ENCODE measurements at regions not wholly inside any gene's neighbourhood (a gene's known extent, or its start where the extent isn't known, plus 50 kb on each side); places are given as distances from the start of the nearest gene placed in this dataset.

DNA sequence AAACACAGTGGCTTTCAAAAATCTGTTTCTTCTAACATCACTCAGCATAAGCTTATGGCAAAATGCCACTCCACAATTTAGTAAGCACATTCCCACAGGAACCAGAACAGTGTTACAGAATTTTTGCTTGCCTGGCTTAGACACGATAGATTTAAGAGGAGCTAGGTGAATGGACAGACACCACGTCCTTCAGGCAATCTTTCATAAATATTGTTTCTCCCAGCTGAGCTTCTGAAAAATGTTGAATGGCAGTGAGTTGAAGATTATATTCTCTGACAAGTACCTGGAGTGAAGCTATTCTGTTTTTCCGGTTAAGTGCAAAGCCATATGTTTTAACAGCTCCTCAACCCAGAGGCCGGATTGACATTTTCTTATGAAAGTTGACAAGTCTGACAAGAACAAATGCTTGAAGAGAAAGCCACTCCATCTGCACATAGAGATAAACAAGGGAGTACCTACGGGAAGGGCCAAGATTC lies 102.0 kb downstream of the FSCB start:
- Histone ChIP-seq H3K18ac (ENCODE audit: low read depth in 1 of 2, low read length in 2 of 2) (no peak overlapping the region), H2BK15ac (ENCODE audit: low read depth, poor library complexity, severe bottlenecking) (no peak overlapping the region), H3K9ac (ENCODE audit: low read length) (no peak overlapping the region), H3K27ac (ENCODE audit: low read length, poor library complexity, severe bottlenecking) (no peak overlapping the region), H3K23ac (ENCODE audit: low read length in 2 of 2) (no peak overlapping the region), H3K4ac (ENCODE audit: low read depth in 1 of 2, low read length in 2 of 2) (no peak overlapping the region), H3K14ac (ENCODE audit: low read length in 2 of 2) (no peak overlapping the region), H2BK120ac (ENCODE audit: low read depth, low read length) (no peak overlapping the region), H2BK5ac (ENCODE audit: low read depth, low read length, poor library complexity, severe bottlenecking) (no peak overlapping the region), H2AFZ (ENCODE audit: low read depth, low read length) (no peak overlapping the region), H2BK12ac (ENCODE audit: low read length in 2 of 2) (no peak overlapping the region), H3K9me3 (ENCODE audit: control insufficient read depth, low read length) (no peaks in the 10 kb centered on the region), H4K8ac (ENCODE audit: low read length) (no peak overlapping the region), H3K4me3 (ENCODE audit: insufficient read depth in 1 of 2, low read depth in 1 of 2, low read length in 2 of 2) (no peak overlapping the region), H3K79me1 (replicated peaks; ENCODE audit: low read length, poor library complexity, severe bottlenecking) (no peaks in the 10 kb centered on the region), H3K4me2 (ENCODE audit: low read length, poor library complexity, severe bottlenecking) (no peak overlapping the region), H3K36me3 (ENCODE audit: control insufficient read depth in 1 of 2, insufficient read depth in 2 of 2, low read depth in 1 of 2, low read length in 2 of 2) (no peaks in the 10 kb centered on the region), H3K27me3 (ENCODE audit: control insufficient read depth in 1 of 2, insufficient read depth in 1 of 2, low read length in 2 of 2) (no peaks in the 10 kb centered on the region), H4K91ac (ENCODE audit: low read length) (no peak overlapping the region), H2AK5ac (ENCODE audit: low read length, severe bottlenecking) (no peak overlapping the region), H3K4me1 (ENCODE audit: control insufficient read depth, insufficient read depth, low read depth, low read length) (no peaks in the 10 kb centered on the region)
- WGBS: 90% methylated on average over 5 of the region's 5 CpGs
- DNase-seq: no peak

DNA sequence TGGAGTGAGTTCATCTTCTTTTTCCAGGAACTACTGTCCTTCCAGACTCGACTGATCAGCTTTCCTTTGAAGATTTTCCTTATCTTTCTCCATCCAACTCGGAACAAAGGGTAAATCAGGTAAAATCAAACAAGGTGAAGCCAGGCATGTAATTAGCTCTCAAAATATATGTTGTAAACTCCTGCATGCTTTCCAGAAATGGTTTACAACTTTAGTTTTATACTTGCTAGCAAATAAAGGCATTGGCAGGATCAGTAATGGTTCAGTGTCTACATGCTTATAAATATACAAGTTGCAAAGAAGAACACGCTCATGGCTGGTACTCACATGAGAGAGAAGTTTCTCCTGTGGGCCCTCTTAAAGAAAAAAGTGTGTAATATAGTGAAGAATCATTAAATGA lies 102.5 kb downstream of the FSCB start:
- Histone ChIP-seq H3K9me3 (ENCODE audit: control insufficient read depth, low read length) (no peaks in the 10 kb centered on the region), H3K4me3 (ENCODE audit: insufficient read depth in 1 of 2, low read depth in 1 of 2, low read length in 2 of 2) (no peak overlapping the region), H2BK15ac (ENCODE audit: low read depth, poor library complexity, severe bottlenecking) (no peak overlapping the region), H3K27ac (ENCODE audit: low read length, poor library complexity, severe bottlenecking) (no peak overlapping the region), H3K4ac (ENCODE audit: low read depth in 1 of 2, low read length in 2 of 2) (no peak overlapping the region), H3K18ac (ENCODE audit: low read depth in 1 of 2, low read length in 2 of 2) (no peak overlapping the region), H3K23ac (ENCODE audit: low read length in 2 of 2) (no peak overlapping the region), H3K79me1 (replicated peaks; ENCODE audit: low read length, poor library complexity, severe bottlenecking) (no peaks in the 10 kb centered on the region), H3K14ac (ENCODE audit: low read length in 2 of 2) (no peak overlapping the region), H2AFZ (ENCODE audit: low read depth, low read length) (no peak overlapping the region), H4K8ac (ENCODE audit: low read length) (no peak overlapping the region), H3K4me1 (ENCODE audit: control insufficient read depth, insufficient read depth, low read depth, low read length) (no peaks in the 10 kb centered on the region), H2BK120ac (ENCODE audit: low read depth, low read length) (no peak overlapping the region), H4K91ac (ENCODE audit: low read length) (no peak overlapping the region), H2AK5ac (ENCODE audit: low read length, severe bottlenecking) (no peak overlapping the region), H3K4me2 (ENCODE audit: low read length, poor library complexity, severe bottlenecking) (no peak overlapping the region), H2BK5ac (ENCODE audit: low read depth, low read length, poor library complexity, severe bottlenecking) (no peak overlapping the region), H3K9ac (ENCODE audit: low read length) (no peak overlapping the region), H2BK12ac (ENCODE audit: low read length in 2 of 2) (no peak overlapping the region), H3K27me3 (ENCODE audit: control insufficient read depth in 1 of 2, insufficient read depth in 1 of 2, low read length in 2 of 2) (no peaks in the 10 kb centered on the region), H3K36me3 (ENCODE audit: control insufficient read depth in 1 of 2, insufficient read depth in 2 of 2, low read depth in 1 of 2, low read length in 2 of 2) (no peaks in the 10 kb centered on the region)
- no peak for DNase-seq
- 79% methylated on average over 3 of the region's 3 CpGs for WGBS

DNA sequence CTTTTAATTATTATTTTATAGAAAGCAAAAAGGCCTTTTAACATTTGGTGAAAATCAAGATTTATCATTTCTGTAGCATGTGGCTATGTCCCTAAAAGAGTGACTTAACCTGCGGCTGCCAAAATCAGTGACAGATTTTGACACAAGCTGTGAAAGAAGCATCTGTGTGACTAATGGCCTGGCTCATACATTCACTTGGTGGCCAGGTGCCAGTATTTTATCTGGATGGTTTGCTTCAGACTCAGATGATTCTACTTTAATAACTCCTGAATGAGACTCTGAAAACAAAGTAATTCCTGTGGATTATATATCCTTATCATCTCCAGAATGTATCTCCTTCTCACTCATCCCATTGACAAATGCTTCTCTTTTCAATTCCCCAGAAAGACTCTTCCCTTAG lies 103.0 kb downstream of the FSCB start:
- no peak overlapping the region for H4K91ac ChIP-seq (ENCODE audit: low read length)
- no peak overlapping the region for H4K8ac ChIP-seq (ENCODE audit: low read length)
- no peak overlapping the region for H3K4me2 ChIP-seq (ENCODE audit: low read length, poor library complexity, severe bottlenecking)
- H3K79me1 ChIP-seq (replicated peaks; ENCODE audit: low read length, poor library complexity, severe bottlenecking): no peaks in the 10 kb centered on the region
- H3K14ac ChIP-seq (ENCODE audit: low read length in 2 of 2): no peak overlapping the region
- H3K18ac ChIP-seq (ENCODE audit: low read depth in 1 of 2, low read length in 2 of 2): no peak overlapping the region
- H3K9me3 ChIP-seq (ENCODE audit: control insufficient read depth, low read length): no peaks in the 10 kb centered on the region
- H3K9ac ChIP-seq (ENCODE audit: low read length): no peak overlapping the region
- 100% methylated on average over 1 of the region's 1 CpG for WGBS
- H3K23ac ChIP-seq (ENCODE audit: low read length in 2 of 2): no peak overlapping the region
- H2BK120ac ChIP-seq (ENCODE audit: low read depth, low read length): no peak overlapping the region
- no peak overlapping the region for H3K27ac ChIP-seq (ENCODE audit: low read length, poor library complexity, severe bottlenecking)
- H2AK5ac ChIP-seq (ENCODE audit: low read length, severe bottlenecking): no peak overlapping the region
- no peak overlapping the region for H3K4me3 ChIP-seq (ENCODE audit: insufficient read depth in 1 of 2, low read depth in 1 of 2, low read length in 2 of 2)
- H2BK15ac ChIP-seq (ENCODE audit: low read depth, poor library complexity, severe bottlenecking): no peak overlapping the region
- H3K4me1 ChIP-seq (ENCODE audit: control insufficient read depth, insufficient read depth, low read depth, low read length): no peaks in the 10 kb centered on the region
- no peak for DNase-seq
- no peaks in the 10 kb centered on the region for H3K27me3 ChIP-seq (ENCODE audit: control insufficient read depth in 1 of 2, insufficient read depth in 1 of 2, low read length in 2 of 2)
- H2BK12ac ChIP-seq (ENCODE audit: low read length in 2 of 2): no peak overlapping the region
- H2AFZ ChIP-seq (ENCODE audit: low read depth, low read length): no peak overlapping the region
- no peak overlapping the region for H3K4ac ChIP-seq (ENCODE audit: low read depth in 1 of 2, low read length in 2 of 2)
- H2BK5ac ChIP-seq (ENCODE audit: low read depth, low read length, poor library complexity, severe bottlenecking): no peak overlapping the region
- no peaks in the 10 kb centered on the region for H3K36me3 ChIP-seq (ENCODE audit: control insufficient read depth in 1 of 2, insufficient read depth in 2 of 2, low read depth in 1 of 2, low read length in 2 of 2)

DNA sequence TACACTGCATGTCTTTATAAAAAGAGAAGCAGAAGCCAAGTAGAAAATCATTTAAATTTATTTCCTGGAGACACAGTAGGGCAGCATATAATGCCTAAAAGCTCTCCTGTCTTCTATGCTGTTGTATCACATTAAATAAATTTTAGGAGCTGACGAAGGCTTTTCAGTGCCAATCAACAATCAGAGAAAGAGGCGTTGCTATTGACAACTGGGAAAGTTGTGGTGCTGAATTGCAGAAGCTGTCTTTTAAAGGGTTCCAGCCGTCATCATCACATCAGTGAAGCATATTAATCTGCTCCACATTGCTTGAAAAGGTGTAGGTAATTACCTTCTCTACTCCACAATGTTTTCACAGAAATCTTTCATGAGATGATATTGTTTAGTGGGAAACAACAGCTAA lies 103.9 kb downstream of the FSCB start:
- no peak for DNase-seq
- no peak overlapping the region for H3K27ac ChIP-seq (ENCODE audit: low read length, poor library complexity, severe bottlenecking)
- no peaks in the 10 kb centered on the region for H3K27me3 ChIP-seq (ENCODE audit: control insufficient read depth in 1 of 2, insufficient read depth in 1 of 2, low read length in 2 of 2)
- no peak overlapping the region for H3K23ac ChIP-seq (ENCODE audit: low read length in 2 of 2)
- no peak overlapping the region for H2AFZ ChIP-seq (ENCODE audit: low read depth, low read length)
- H3K36me3 ChIP-seq (ENCODE audit: control insufficient read depth in 1 of 2, insufficient read depth in 2 of 2, low read depth in 1 of 2, low read length in 2 of 2): no peaks in the 10 kb centered on the region
- H2BK120ac ChIP-seq (ENCODE audit: low read depth, low read length): no peak overlapping the region
- no peak overlapping the region for H2AK5ac ChIP-seq (ENCODE audit: low read length, severe bottlenecking)
- H2BK12ac ChIP-seq (ENCODE audit: low read length in 2 of 2): no peak overlapping the region
- H4K8ac ChIP-seq (ENCODE audit: low read length): no peak overlapping the region
- H4K91ac ChIP-seq (ENCODE audit: low read length): no peak overlapping the region
- no peak overlapping the region for H3K4me3 ChIP-seq (ENCODE audit: insufficient read depth in 1 of 2, low read depth in 1 of 2, low read length in 2 of 2)
- H3K79me1 ChIP-seq (replicated peaks; ENCODE audit: low read length, poor library complexity, severe bottlenecking): no peaks in the 10 kb centered on the region
- no peak overlapping the region for H3K9ac ChIP-seq (ENCODE audit: low read length)
- H3K14ac ChIP-seq (ENCODE audit: low read length in 2 of 2): no peak overlapping the region
- no peak overlapping the region for H2BK15ac ChIP-seq (ENCODE audit: low read depth, poor library complexity, severe bottlenecking)
- H2BK5ac ChIP-seq (ENCODE audit: low read depth, low read length, poor library complexity, severe bottlenecking): no peak overlapping the region
- H3K18ac ChIP-seq (ENCODE audit: low read depth in 1 of 2, low read length in 2 of 2): no peak overlapping the region
- no peak overlapping the region for H3K4me2 ChIP-seq (ENCODE audit: low read length, poor library complexity, severe bottlenecking)
- H3K4ac ChIP-seq (ENCODE audit: low read depth in 1 of 2, low read length in 2 of 2): no peak overlapping the region
- H3K9me3 ChIP-seq (ENCODE audit: control insufficient read depth, low read length): no peaks in the 10 kb centered on the region
- WGBS: 91% methylated on average over 2 of the region's 3 CpGs
- no peaks in the 10 kb centered on the region for H3K4me1 ChIP-seq (ENCODE audit: control insufficient read depth, insufficient read depth, low read depth, low read length)

All from mesenchymal stem cell (in vitro differentiated cells and primary cell).